Sigmoid colon (tissue), 6 donors: ENCODE measurements at regions not wholly inside any gene's neighbourhood (a gene's known extent, or its start where the extent isn't known, plus 50 kb on each side); places are given as distances from the start of the nearest gene placed in this dataset.

Experiments
- DNase-seq: peaks from one replicate; pipeline ENCODE4 v3.0.0-alpha.2; 2019
- H3K27ac ChIP-seq, 4 donors: fragments of 200-600 bp; sonication (generic); one replicate each; pipeline ENCODE4 v1.5.1; 2016 to 2019; ENCODE audit warnings: mild to moderate bottlenecking in 1 of 4
- H3K27me3 ChIP-seq, 3 donors: fragments of 200-600 bp; sonication (generic); one replicate each; pipeline ENCODE4 v1.5.1; 2019; ENCODE audit warnings: mild to moderate bottlenecking in 1 of 3
- H3K36me3 ChIP-seq, 4 donors: fragments of 200-600 bp; sonication (generic); one replicate each; pipeline ENCODE4 v1.5.1; 2016 to 2019
- H3K4me1 ChIP-seq, 4 donors: fragments of 200-600 bp; sonication (generic); one replicate each; pipeline ENCODE4 v1.5.1; 2017 to 2019
- H3K4me3 ChIP-seq, 4 donors: fragments of 200-600 bp; sonication (generic); one replicate each; pipeline ENCODE4 v1.5.1; 2017 to 2019; ENCODE audit warnings: mild to moderate bottlenecking in 2 of 4, moderate library complexity in 1 of 4
- H3K9me3 ChIP-seq, 4 donors: fragments of 200-600 bp in 3 of 4; sonication (generic) in 3 of 4; one replicate each; pipeline versions ENCODE4 v1.5.1 to v1.6.1; 2013 to 2019
- EP300 ChIP-seq, 4 donors: sonication (generic); formaldehyde crosslinking; IDR thresholded peaks; one replicate each; pipeline ENCODE4 v1.6.1; 2017; ENCODE audit warnings: antibody characterized with exemption in 4 of 4
- POLR2A ChIP-seq, 2 donors: fragments of 450-650 bp; IDR thresholded peaks; one replicate each; pipeline ENCODE4 v1.6.1; 2016; ENCODE audit warnings: antibody characterized with exemption in 2 of 2, mild to moderate bottlenecking in 2 of 2, moderate library complexity in 2 of 2
- POLR2AphosphoS5 ChIP-seq, 4 donors: sonication (generic); formaldehyde crosslinking; IDR thresholded peaks; one replicate each; pipeline ENCODE4 v1.6.1; 2017; ENCODE audit warnings: antibody characterized with exemption in 4 of 4
- WGBS, 2 donors: extraction: QIAGEN DNeasy Blood & Tissue Kit; methylation state at CpG; one replicate each; pipeline ENCODE4 v1.1.7; 2013; 5-methylcytosine and 5-hydroxymethylcytosine counted together
- intact Hi-C: fragments of 100-400 bp; cut with DNase I; formaldehyde crosslinking; loops from one replicate; pipeline ENCODE4 v1.15.1; 2023
- TF ChIP-seq, protein P1 (sequence below), 4 experiments: fragments of 450-650 bp in 3 of 4; fragments of 200-600 bp in 1 of 4; IDR thresholded peaks; one replicate each; pipeline ENCODE4 v1.5.1; 2016 to 2019; ENCODE audit warnings: antibody characterized with exemption in 4 of 4, mild to moderate bottlenecking in 3 of 4, moderate library complexity in 2 of 4
- donor health status: healthy with polysubstance abuse.
- donor health status: healthy.

- Histone ChIP-seq H3K9me3 (no peaks in the 10 kb centered on the region), H3K27me3 (no peaks in the 10 kb centered on the region), H3K4me1 (no peaks in the 10 kb centered on the region), H3K36me3 (no peaks in the 10 kb centered on the region), H3K4me3 (no peak overlapping the region), H3K27ac (no peak overlapping the region)
- DNase-seq = no peak
- intact Hi-C loops = no loop called here
- 75 to 76% methylated on average over 2 of the region's 2 CpGs for WGBS, 2 donors
- TF ChIP-seq, protein P1, sequence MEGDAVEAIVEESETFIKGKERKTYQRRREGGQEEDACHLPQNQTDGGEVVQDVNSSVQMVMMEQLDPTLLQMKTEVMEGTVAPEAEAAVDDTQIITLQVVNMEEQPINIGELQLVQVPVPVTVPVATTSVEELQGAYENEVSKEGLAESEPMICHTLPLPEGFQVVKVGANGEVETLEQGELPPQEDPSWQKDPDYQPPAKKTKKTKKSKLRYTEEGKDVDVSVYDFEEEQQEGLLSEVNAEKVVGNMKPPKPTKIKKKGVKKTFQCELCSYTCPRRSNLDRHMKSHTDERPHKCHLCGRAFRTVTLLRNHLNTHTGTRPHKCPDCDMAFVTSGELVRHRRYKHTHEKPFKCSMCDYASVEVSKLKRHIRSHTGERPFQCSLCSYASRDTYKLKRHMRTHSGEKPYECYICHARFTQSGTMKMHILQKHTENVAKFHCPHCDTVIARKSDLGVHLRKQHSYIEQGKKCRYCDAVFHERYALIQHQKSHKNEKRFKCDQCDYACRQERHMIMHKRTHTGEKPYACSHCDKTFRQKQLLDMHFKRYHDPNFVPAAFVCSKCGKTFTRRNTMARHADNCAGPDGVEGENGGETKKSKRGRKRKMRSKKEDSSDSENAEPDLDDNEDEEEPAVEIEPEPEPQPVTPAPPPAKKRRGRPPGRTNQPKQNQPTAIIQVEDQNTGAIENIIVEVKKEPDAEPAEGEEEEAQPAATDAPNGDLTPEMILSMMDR (IDR thresholded peaks at IDR 0.05) = no peak
- TF ChIP-seq EP300 (IDR thresholded peaks at IDR 0.05) = no peak
- TF ChIP-seq POLR2AphosphoS5 (IDR thresholded peaks at IDR 0.05) = no peak
- no peak for TF ChIP-seq POLR2A (IDR thresholded peaks at IDR 0.05)
These were observed 162.9 kb upstream of the STT3B start for GRCh38 chr3:31369637-31370379.

GRCh38 chr3:31370380-31370666, 162.4 kb upstream of the STT3B start:
- H3K9me3 ChIP-seq = no peaks in the 10 kb centered on the region
- intact Hi-C loops = no loop called here
- H3K4me3 ChIP-seq = no peak overlapping the region
- no peak for TF ChIP-seq POLR2AphosphoS5 (IDR thresholded peaks at IDR 0.05)
- TF ChIP-seq, protein P1 (IDR thresholded peaks at IDR 0.05) = no peak
- TF ChIP-seq POLR2A (IDR thresholded peaks at IDR 0.05) = no peak
- no peak for TF ChIP-seq EP300 (IDR thresholded peaks at IDR 0.05)
- no peak overlapping the region for H3K27ac ChIP-seq
- no peak for DNase-seq
- H3K36me3 ChIP-seq = no peaks in the 10 kb centered on the region
- no peaks in the 10 kb centered on the region for H3K4me1 ChIP-seq
- H3K27me3 ChIP-seq = no peaks in the 10 kb centered on the region

DNA sequence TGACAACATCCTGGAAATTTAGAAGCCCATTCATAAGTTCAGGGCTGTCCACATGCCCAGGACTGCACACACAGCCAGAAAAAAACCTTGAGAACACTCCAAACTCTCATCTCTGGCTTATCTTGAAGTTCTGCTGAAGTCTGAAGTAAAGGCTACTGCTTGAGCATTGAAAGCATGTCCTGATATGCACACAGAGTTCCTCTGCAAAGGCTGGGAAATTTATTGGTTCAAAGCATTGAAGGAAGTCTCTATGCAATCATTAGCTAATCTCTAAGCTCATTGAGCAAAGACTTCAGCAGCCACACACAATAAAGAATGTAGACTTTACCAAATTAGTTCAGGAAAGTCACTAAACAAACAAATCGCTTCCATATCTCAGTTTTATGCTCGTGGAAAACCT, 162.0 kb upstream of the STT3B start:
- WGBS, 2 donors = 17 to 64% methylated on average over 2 of the region's 2 CpGs
- no peaks in the 10 kb centered on the region for H3K27me3 ChIP-seq
- H3K4me1 ChIP-seq = no peaks in the 10 kb centered on the region
- H3K4me3 ChIP-seq = no peak overlapping the region
- intact Hi-C loops = no loop called here
- H3K9me3 ChIP-seq = no peaks in the 10 kb centered on the region
- no peak for DNase-seq
- no peak overlapping the region for H3K27ac ChIP-seq
- no peaks in the 10 kb centered on the region for H3K36me3 ChIP-seq
- TF ChIP-seq, protein P1 (IDR thresholded peaks at IDR 0.05) = no peak
- no peak for TF ChIP-seq POLR2A (IDR thresholded peaks at IDR 0.05)
- no peak for TF ChIP-seq POLR2AphosphoS5 (IDR thresholded peaks at IDR 0.05)
- no peak for TF ChIP-seq EP300 (IDR thresholded peaks at IDR 0.05)

- no peak overlapping the region for H3K4me3 ChIP-seq
- TF ChIP-seq, protein P1 (IDR thresholded peaks at IDR 0.05) = no peak
- no peak for TF ChIP-seq POLR2AphosphoS5 (IDR thresholded peaks at IDR 0.05)
- no peaks in the 10 kb centered on the region for H3K9me3 ChIP-seq
- no peaks in the 10 kb centered on the region for H3K4me1 ChIP-seq
- WGBS, 2 donors = 91 to 92% methylated on average over 4 of the region's 4 CpGs
- H3K36me3 ChIP-seq = no peaks in the 10 kb centered on the region
- no peak for DNase-seq
- H3K27me3 ChIP-seq = no peaks in the 10 kb centered on the region
- intact Hi-C loops = no loop called here
- no peak overlapping the region for H3K27ac ChIP-seq
These were observed 161.1 kb upstream of the STT3B start for GRCh38 chr3:31371484-31372177.

GRCh38 chr3:31373681-31374080, 159.0 kb upstream of the STT3B start:
- peaks cover 0 to 1% (median 0%) of the 10 kb centered on the region in 4 donors for H3K9me3 ChIP-seq
- intact Hi-C loops = no loop called here
- no peak overlapping the region for H3K27ac ChIP-seq
- no peak for TF ChIP-seq POLR2A (IDR thresholded peaks at IDR 0.05)
- no peak for TF ChIP-seq POLR2AphosphoS5 (IDR thresholded peaks at IDR 0.05)
- TF ChIP-seq, protein P1 (IDR thresholded peaks at IDR 0.05) = no peak
- no peak for TF ChIP-seq EP300 (IDR thresholded peaks at IDR 0.05)
- no peaks in the 10 kb centered on the region for H3K27me3 ChIP-seq
- no peak for DNase-seq
- WGBS, 2 donors = 92 to 95% methylated on average over 3 of the region's 3 CpGs
- no peak overlapping the region for H3K4me3 ChIP-seq
- H3K4me1 ChIP-seq = no peaks in the 10 kb centered on the region
- H3K36me3 ChIP-seq = no peaks in the 10 kb centered on the region
